ENCODE measurements at regions not wholly inside any gene's neighbourhood (a gene's known extent, or its start where the extent isn't known, plus 50 kb on each side); places are given as distances from the start of the nearest gene placed in this dataset.

- no peak for TF ChIP-seq CTCF (IDR thresholded peaks at IDR 0.05)
- TF ChIP-seq POLR2A (IDR thresholded peaks at IDR 0.05) = no peak
Observed at GRCh38 chr5:4725594-4725993, 414.5 kb upstream of the ADAMTS16 start.

Measured in esophagus squamous epithelium (tissue), 4 donors.